ENCODE measurements at regions not wholly inside any gene's neighbourhood (a gene's known extent, or its start where the extent isn't known, plus 50 kb on each side); places are given as distances from the start of the nearest gene placed in this dataset.

GRCh38 chr12:83323866-83324265 is 637.2 kb downstream of the TMTC2 start (continued):
- TF ChIP-seq, protein P1, sequence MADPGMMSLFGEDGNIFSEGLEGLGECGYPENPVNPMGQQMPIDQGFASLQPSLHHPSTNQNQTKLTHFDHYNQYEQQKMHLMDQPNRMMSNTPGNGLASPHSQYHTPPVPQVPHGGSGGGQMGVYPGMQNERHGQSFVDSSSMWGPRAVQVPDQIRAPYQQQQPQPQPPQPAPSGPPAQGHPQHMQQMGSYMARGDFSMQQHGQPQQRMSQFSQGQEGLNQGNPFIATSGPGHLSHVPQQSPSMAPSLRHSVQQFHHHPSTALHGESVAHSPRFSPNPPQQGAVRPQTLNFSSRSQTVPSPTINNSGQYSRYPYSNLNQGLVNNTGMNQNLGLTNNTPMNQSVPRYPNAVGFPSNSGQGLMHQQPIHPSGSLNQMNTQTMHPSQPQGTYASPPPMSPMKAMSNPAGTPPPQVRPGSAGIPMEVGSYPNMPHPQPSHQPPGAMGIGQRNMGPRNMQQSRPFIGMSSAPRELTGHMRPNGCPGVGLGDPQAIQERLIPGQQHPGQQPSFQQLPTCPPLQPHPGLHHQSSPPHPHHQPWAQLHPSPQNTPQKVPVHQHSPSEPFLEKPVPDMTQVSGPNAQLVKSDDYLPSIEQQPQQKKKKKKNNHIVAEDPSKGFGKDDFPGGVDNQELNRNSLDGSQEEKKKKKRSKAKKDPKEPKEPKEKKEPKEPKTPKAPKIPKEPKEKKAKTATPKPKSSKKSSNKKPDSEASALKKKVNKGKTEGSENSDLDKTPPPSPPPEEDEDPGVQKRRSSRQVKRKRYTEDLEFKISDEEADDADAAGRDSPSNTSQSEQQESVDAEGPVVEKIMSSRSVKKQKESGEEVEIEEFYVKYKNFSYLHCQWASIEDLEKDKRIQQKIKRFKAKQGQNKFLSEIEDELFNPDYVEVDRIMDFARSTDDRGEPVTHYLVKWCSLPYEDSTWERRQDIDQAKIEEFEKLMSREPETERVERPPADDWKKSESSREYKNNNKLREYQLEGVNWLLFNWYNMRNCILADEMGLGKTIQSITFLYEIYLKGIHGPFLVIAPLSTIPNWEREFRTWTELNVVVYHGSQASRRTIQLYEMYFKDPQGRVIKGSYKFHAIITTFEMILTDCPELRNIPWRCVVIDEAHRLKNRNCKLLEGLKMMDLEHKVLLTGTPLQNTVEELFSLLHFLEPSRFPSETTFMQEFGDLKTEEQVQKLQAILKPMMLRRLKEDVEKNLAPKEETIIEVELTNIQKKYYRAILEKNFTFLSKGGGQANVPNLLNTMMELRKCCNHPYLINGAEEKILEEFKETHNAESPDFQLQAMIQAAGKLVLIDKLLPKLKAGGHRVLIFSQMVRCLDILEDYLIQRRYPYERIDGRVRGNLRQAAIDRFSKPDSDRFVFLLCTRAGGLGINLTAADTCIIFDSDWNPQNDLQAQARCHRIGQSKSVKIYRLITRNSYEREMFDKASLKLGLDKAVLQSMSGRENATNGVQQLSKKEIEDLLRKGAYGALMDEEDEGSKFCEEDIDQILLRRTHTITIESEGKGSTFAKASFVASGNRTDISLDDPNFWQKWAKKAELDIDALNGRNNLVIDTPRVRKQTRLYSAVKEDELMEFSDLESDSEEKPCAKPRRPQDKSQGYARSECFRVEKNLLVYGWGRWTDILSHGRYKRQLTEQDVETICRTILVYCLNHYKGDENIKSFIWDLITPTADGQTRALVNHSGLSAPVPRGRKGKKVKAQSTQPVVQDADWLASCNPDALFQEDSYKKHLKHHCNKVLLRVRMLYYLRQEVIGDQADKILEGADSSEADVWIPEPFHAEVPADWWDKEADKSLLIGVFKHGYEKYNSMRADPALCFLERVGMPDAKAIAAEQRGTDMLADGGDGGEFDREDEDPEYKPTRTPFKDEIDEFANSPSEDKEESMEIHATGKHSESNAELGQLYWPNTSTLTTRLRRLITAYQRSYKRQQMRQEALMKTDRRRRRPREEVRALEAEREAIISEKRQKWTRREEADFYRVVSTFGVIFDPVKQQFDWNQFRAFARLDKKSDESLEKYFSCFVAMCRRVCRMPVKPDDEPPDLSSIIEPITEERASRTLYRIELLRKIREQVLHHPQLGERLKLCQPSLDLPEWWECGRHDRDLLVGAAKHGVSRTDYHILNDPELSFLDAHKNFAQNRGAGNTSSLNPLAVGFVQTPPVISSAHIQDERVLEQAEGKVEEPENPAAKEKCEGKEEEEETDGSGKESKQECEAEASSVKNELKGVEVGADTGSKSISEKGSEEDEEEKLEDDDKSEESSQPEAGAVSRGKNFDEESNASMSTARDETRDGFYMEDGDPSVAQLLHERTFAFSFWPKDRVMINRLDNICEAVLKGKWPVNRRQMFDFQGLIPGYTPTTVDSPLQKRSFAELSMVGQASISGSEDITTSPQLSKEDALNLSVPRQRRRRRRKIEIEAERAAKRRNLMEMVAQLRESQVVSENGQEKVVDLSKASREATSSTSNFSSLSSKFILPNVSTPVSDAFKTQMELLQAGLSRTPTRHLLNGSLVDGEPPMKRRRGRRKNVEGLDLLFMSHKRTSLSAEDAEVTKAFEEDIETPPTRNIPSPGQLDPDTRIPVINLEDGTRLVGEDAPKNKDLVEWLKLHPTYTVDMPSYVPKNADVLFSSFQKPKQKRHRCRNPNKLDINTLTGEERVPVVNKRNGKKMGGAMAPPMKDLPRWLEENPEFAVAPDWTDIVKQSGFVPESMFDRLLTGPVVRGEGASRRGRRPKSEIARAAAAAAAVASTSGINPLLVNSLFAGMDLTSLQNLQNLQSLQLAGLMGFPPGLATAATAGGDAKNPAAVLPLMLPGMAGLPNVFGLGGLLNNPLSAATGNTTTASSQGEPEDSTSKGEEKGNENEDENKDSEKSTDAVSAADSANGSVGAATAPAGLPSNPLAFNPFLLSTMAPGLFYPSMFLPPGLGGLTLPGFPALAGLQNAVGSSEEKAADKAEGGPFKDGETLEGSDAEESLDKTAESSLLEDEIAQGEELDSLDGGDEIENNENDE (IDR thresholded peaks at IDR 0.05; ENCODE audit: insufficient replicate concordance, low read length), result no peak
- no peak for TF ChIP-seq CBX8 (IDR thresholded peaks at IDR 0.05; ENCODE audit: borderline replicate concordance, low read depth, low read length)
- TF ChIP-seq JUND (IDR thresholded peaks at IDR 0.05; ENCODE audit: low read length), result no peak
- TF ChIP-seq MAFK (IDR thresholded peaks at IDR 0.05; ENCODE audit: low read depth, low read length), result no peak
- TF ChIP-seq CTBP2 (IDR thresholded peaks at IDR 0.05; ENCODE audit: borderline replicate concordance, insufficient read depth, insufficient read length, low read length), result no peak
- TF ChIP-seq CHD2 (IDR thresholded peaks at IDR 0.05; ENCODE audit: low read length), result no peak
- no peak for TF ChIP-seq RFX5 (IDR thresholded peaks at IDR 0.05; ENCODE audit: borderline replicate concordance, low read depth, low read length)
- TF ChIP-seq SRF (IDR thresholded peaks at IDR 0.05; ENCODE audit: low read depth, low read length), result no peak
- TF ChIP-seq TAF7 (optimal IDR thresholded peaks at IDR 0.05; ENCODE audit: borderline replicate concordance, low read depth, low read length), result no peak
- no peak for TF ChIP-seq MAX (IDR thresholded peaks at IDR 0.05)

Data from H1 (cell line).